IMR-90 (cell line): ENCODE measurements at regions not wholly inside any gene's neighbourhood (a gene's known extent, or its start where the extent isn't known, plus 50 kb on each side); places are given as distances from the start of the nearest gene placed in this dataset.

ENCODE experiments used
- ATAC-seq: fragments of 200-7000 bp; cut with Tn5 transposase; 2 replicates; pipeline ENCODE4 v1.9.1; 2020; ENCODE audit warnings: low read depth, mild to moderate bottlenecking, moderate library complexity
- BruUV-seq: library from RNA; stranded (reverse); fragments of 400-500 nt; replicated peaks from 2 replicates; lab custom pipeline; 2021; lab: Mats Ljungman, UMichigan
- CTCF ChIA-PET: fragments of 300-600 bp; formaldehyde crosslinking; extraction: SDS; loops from one replicate; lab custom pipeline; 2021; ENCODE audit warnings: antibody characterized with exemption; lab: Yijun Ruan, JAX
- POLR2A ChIA-PET: fragments of 300-600 bp; sonication (Branson Sonifier 250); formaldehyde crosslinking; loops from one replicate; lab custom pipeline; 2022; ENCODE audit warnings: antibody characterized with exemption; ENCODE audit not compliant: unreplicated experiment; lab: Charles Lee
- DNase-seq: peaks from one replicate; pipeline ENCODE4 v3.0.0; 2013
- H2AFZ ChIP-seq: replicated peaks from 2 replicates; pipeline ENCODE3; 2013; ENCODE audit warnings: low read length, mild to moderate bottlenecking; ENCODE audit not compliant: poor library complexity
- H2AK5ac ChIP-seq: 2 replicates; pipeline ENCODE4 v1.6.1; 2013; ENCODE audit warnings: low read depth, low read length, inconsistent platforms
- H2AK9ac ChIP-seq: replicated peaks from 2 replicates; pipeline ENCODE3; 2013; ENCODE audit warnings: mild to moderate bottlenecking, low read depth, low read length, moderate library complexity; ENCODE audit not compliant: poor library complexity
- H2BK120ac ChIP-seq: 2 replicates; pipeline ENCODE4 v1.6.1; 2013; ENCODE audit warnings: low read depth, low read length, inconsistent platforms
- H2BK15ac ChIP-seq: 3 replicates; pipeline ENCODE4 v1.6.1; 2013; ENCODE audit warnings: low read depth, low read length, inconsistent platforms
- H2BK20ac ChIP-seq: 2 replicates; pipeline ENCODE4 v1.6.1; 2013; ENCODE audit warnings: low read depth, mild to moderate bottlenecking, inconsistent platforms, low read length, moderate library complexity
- H2BK5ac ChIP-seq: 2 replicates; pipeline ENCODE4 v1.6.1; 2013; ENCODE audit warnings: mild to moderate bottlenecking, low read depth, low read length, inconsistent platforms; ENCODE audit not compliant: poor library complexity, severe bottlenecking
- H3K14ac ChIP-seq: replicated peaks from 2 replicates; pipeline ENCODE4 v1.6.1; 2013; ENCODE audit warnings: low read depth, low read length, inconsistent platforms
- H3K18ac ChIP-seq: 2 replicates; pipeline ENCODE4 v1.6.1; 2013; ENCODE audit warnings: low read depth, low read length, control low read depth
- H3K23ac ChIP-seq: 2 replicates; pipeline ENCODE4 v1.6.1; 2013; ENCODE audit warnings: low read depth, low read length, inconsistent platforms
- H3K27ac ChIP-seq: 2 replicates; pipeline ENCODE4 v1.5.1; 2013; ENCODE audit warnings: mild to moderate bottlenecking, control low read depth, low read length; ENCODE audit not compliant: insufficient read depth
- H3K27me3 ChIP-seq: 2 replicates; pipeline ENCODE4 v1.6.1; 2013; ENCODE audit warnings: low read length; ENCODE audit not compliant: control insufficient read depth, insufficient read depth
- H3K36me3 ChIP-seq: 2 replicates; pipeline ENCODE4 v1.6.1; 2013; ENCODE audit warnings: low read length, mixed read lengths; ENCODE audit not compliant: control insufficient read depth, insufficient read depth
- H3K4ac ChIP-seq: 2 replicates; pipeline ENCODE4 v1.6.1; 2013; ENCODE audit warnings: low read depth, low read length, inconsistent platforms
- H3K4me1 ChIP-seq: 2 replicates; pipeline ENCODE4 v1.6.1; 2013; ENCODE audit warnings: low read length, mixed read lengths; ENCODE audit not compliant: control insufficient read depth, insufficient read depth
- H3K4me2 ChIP-seq: 2 replicates; pipeline ENCODE4 v1.6.1; 2013; ENCODE audit warnings: low read depth, mild to moderate bottlenecking, control low read depth, low read length, moderate library complexity
- H3K4me3 ChIP-seq: 2 replicates; pipeline ENCODE4 v1.5.1; 2013; ENCODE audit warnings: low read depth, mild to moderate bottlenecking, control low read depth, low read length, moderate library complexity; ENCODE audit not compliant: insufficient read depth
- H3K56ac ChIP-seq: 2 replicates; pipeline ENCODE4 v1.6.1; 2013; ENCODE audit warnings: low read length, inconsistent platforms; ENCODE audit not compliant: insufficient read depth; ENCODE audit errors: extremely low read depth
- H3K79me1 ChIP-seq, 2 experiments: 2 replicates each; pipeline ENCODE4 v1.6.1; 2013; ENCODE audit warnings: low read length in 2 of 2, inconsistent platforms in 1 of 2, low read depth in 1 of 2
- H3K9ac ChIP-seq: 2 replicates; pipeline ENCODE4 v1.6.1; 2013; ENCODE audit warnings: low read depth, low read length, control low read depth
- H3K9me1 ChIP-seq: 2 replicates; pipeline ENCODE4 v1.6.1; 2013; ENCODE audit warnings: low read length, inconsistent platforms; ENCODE audit not compliant: insufficient read depth
- H3K9me3 ChIP-seq: 2 replicates; pipeline ENCODE4 v1.6.1; 2013; ENCODE audit warnings: low read length; ENCODE audit not compliant: control insufficient read depth, insufficient read depth
- H4K20me1 ChIP-seq: 2 replicates; pipeline ENCODE4 v1.6.1; 2013; ENCODE audit warnings: low read length, inconsistent platforms; ENCODE audit not compliant: insufficient read depth
- H4K5ac ChIP-seq: 2 replicates; pipeline ENCODE4 v1.6.1; 2013; ENCODE audit warnings: mild to moderate bottlenecking, low read depth, low read length, control low read depth
- H4K8ac ChIP-seq, 2 experiments: 2 replicates each; pipeline ENCODE4 v1.6.1; 2013; ENCODE audit warnings: low read depth in 2 of 2, low read length in 2 of 2, control low read depth in 1 of 2, inconsistent platforms in 1 of 2
- H4K91ac ChIP-seq: 2 replicates; pipeline ENCODE4 v1.6.1; 2013; ENCODE audit warnings: low read depth, low read length, inconsistent platforms; ENCODE audit not compliant: insufficient read depth
- BHLHE40 ChIP-seq: fragments of 150-350 bp; IDR thresholded peaks from 2 replicates; pipeline ENCODE4 v1.6.1; 2016; ENCODE audit warnings: mild to moderate bottlenecking, low read depth, low read length
- FOS ChIP-seq: fragments of 150-350 bp; IDR thresholded peaks from 2 replicates; pipeline ENCODE4 v1.6.1; 2016; ENCODE audit warnings: low read depth, low read length
- MAZ ChIP-seq: IDR thresholded peaks from 2 replicates; pipeline ENCODE4 v1.6.1; 2012; ENCODE audit warnings: low read depth, mild to moderate bottlenecking, low read length, improper control_type of control experiment, moderate library complexity, borderline replicate concordance
- MXI1 ChIP-seq: IDR thresholded peaks from 2 replicates; pipeline ENCODE4 v1.6.1; 2012; ENCODE audit warnings: low read depth, mild to moderate bottlenecking, low read length, moderate library complexity, borderline replicate concordance
- NFE2L2 ChIP-seq: fragments of 150-350 bp; IDR thresholded peaks from 2 replicates; pipeline ENCODE4 v1.6.1; 2016; ENCODE audit warnings: low read depth, mild to moderate bottlenecking, low read length
- POLR2A ChIP-seq: IDR thresholded peaks from 2 replicates; pipeline ENCODE4 v1.6.1; 2012; ENCODE audit warnings: mild to moderate bottlenecking, low read depth, low read length
- RCOR1 ChIP-seq: IDR thresholded peaks from 2 replicates; pipeline ENCODE4 v1.6.1; 2012; ENCODE audit warnings: mild to moderate bottlenecking, low read length, improper control_type of control experiment; ENCODE audit not compliant: insufficient replicate concordance
- WGBS, 2 experiments: methylation state at CpG; one replicate each; pipeline versions ENCODE4 v1.1.5 to v1.1.7; 2013; ENCODE audit warnings: missing lambda C conversion rate in 2 of 2; ENCODE audit not compliant: insufficient read length in 1 of 2; ENCODE audit errors: extremely low coverage in 2 of 2; 5-methylcytosine and 5-hydroxymethylcytosine counted together
- dilution Hi-C: fragments of 300-500 bp; cut with HindIII; formaldehyde crosslinking; loops from one replicate; pipeline ENCODE4 v1.14.3; 2018; ENCODE audit warnings: low sequenced_read_pairs; ENCODE audit not compliant: unreplicated experiment
- in situ Hi-C: fragments of 300-500 bp; cut with MboI; formaldehyde crosslinking; loops from 3 replicates; pipeline ENCODE4 v1.14.3; 2019; ENCODE audit warnings: low sequenced_read_pairs, inconsistent platforms, mixed read lengths
- intact Hi-C: fragments of 100-400 bp; cut with micrococcal nuclease; formaldehyde crosslinking; loops from 2 replicates; pipeline ENCODE4 v1.10.0; 2022
- TF ChIP-seq, protein P1 (sequence below): fragments of 150-350 bp; IDR thresholded peaks from 2 replicates; pipeline ENCODE4 v1.6.1; 2016; ENCODE audit warnings: low read depth, mild to moderate bottlenecking, low read length, moderate library complexity, borderline replicate concordance
- TF ChIP-seq, protein P2 (sequence below): conservative IDR thresholded peaks from 2 replicates; pipeline ENCODE4 v1.5.1; 2012; ENCODE audit warnings: mild to moderate bottlenecking, low read depth, low read length, improper control_type of control experiment

DNA sequence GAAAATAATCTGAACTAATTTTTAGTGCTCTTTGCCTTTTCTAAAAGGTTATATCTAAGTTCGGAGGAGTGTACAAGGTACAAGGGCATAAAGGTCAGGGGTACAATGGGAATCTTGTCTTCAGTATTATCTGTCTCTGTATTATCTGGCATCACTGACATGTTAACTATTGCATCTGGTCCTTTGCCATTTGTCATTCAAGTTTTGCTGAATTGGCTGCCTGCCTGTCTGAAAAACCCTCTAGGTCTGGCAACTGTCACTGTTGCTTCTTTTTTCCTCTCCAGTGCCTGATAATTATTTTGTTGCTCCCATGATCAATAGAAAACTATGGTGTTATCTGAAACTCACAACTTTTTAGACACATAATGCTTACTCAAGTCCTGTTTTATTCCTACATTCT, 112.5 kb upstream of the STK26 start:
- Histone ChIP-seq H2BK15ac (no peak overlapping the region), H2AK5ac (no peak overlapping the region), H3K4me3 (no peak overlapping the region), H3K14ac (no peak overlapping the region), H3K56ac (no peak overlapping the region), H3K27me3 (peaks cover 3% of the 10 kb centered on the region), H2AK9ac (no peak overlapping the region), H3K4ac (no peak overlapping the region), H4K5ac (no peak overlapping the region), H4K20me1 (no peaks in the 10 kb centered on the region), H3K4me2 (no peak overlapping the region), H4K8ac (no peak overlapping the region), H4K91ac (no peak overlapping the region), H3K9me1 (no peaks in the 10 kb centered on the region), H3K23ac (no peak overlapping the region), H3K4me1 (no peaks in the 10 kb centered on the region), H3K18ac (no peak overlapping the region), H2AFZ (no peak overlapping the region), H3K9ac (no peak overlapping the region), H2BK120ac (no peak overlapping the region), H3K79me1 (no peaks in the 10 kb centered on the region), H2BK5ac (no peak overlapping the region), H3K9me3 (peaks cover 3% of the 10 kb centered on the region; the same call in 1 of the 2 replicates), H3K27ac (no peak overlapping the region), H2BK20ac (no peak overlapping the region), H3K36me3 (no peaks in the 10 kb centered on the region)
- no CpG with 5 or more reads among the region's 1 CpG for WGBS, 2 experiments
- no peak for ATAC-seq
- dilution Hi-C loops: no loop called here
- TF ChIP-seq BHLHE40: no peak
- no peak for TF ChIP-seq NFE2L2
- no peak for TF ChIP-seq POLR2A
- TF ChIP-seq, protein P1, sequence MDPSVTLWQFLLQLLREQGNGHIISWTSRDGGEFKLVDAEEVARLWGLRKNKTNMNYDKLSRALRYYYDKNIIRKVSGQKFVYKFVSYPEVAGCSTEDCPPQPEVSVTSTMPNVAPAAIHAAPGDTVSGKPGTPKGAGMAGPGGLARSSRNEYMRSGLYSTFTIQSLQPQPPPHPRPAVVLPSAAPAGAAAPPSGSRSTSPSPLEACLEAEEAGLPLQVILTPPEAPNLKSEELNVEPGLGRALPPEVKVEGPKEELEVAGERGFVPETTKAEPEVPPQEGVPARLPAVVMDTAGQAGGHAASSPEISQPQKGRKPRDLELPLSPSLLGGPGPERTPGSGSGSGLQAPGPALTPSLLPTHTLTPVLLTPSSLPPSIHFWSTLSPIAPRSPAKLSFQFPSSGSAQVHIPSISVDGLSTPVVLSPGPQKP: no peak
- TF ChIP-seq FOS: no peak
- TF ChIP-seq RCOR1: no peak
- TF ChIP-seq, protein P2, sequence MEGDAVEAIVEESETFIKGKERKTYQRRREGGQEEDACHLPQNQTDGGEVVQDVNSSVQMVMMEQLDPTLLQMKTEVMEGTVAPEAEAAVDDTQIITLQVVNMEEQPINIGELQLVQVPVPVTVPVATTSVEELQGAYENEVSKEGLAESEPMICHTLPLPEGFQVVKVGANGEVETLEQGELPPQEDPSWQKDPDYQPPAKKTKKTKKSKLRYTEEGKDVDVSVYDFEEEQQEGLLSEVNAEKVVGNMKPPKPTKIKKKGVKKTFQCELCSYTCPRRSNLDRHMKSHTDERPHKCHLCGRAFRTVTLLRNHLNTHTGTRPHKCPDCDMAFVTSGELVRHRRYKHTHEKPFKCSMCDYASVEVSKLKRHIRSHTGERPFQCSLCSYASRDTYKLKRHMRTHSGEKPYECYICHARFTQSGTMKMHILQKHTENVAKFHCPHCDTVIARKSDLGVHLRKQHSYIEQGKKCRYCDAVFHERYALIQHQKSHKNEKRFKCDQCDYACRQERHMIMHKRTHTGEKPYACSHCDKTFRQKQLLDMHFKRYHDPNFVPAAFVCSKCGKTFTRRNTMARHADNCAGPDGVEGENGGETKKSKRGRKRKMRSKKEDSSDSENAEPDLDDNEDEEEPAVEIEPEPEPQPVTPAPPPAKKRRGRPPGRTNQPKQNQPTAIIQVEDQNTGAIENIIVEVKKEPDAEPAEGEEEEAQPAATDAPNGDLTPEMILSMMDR: no peak
- no peak for TF ChIP-seq MXI1
- no peak for TF ChIP-seq MAZ
- intact Hi-C loops: no loop called here
- BruUV-seq: no TSS peak
- ChIA-PET CTCF (no interaction called here), POLR2A (no interaction called here)
- in situ Hi-C loops: no loop called here
- no peak for DNase-seq
